SK-N-MC (cell line): ENCODE measurements at regions not wholly inside any gene's neighbourhood (a gene's known extent, or its start where the extent isn't known, plus 50 kb on each side); places are given as distances from the start of the nearest gene placed in this dataset.

Experiments used
- EZH2 ChIP-seq: fragments of 200-600 bp; sonication (generic); IDR thresholded peaks from one replicate; pipeline ENCODE4 v1.6.1; 2017; ENCODE audit warnings: antibody characterized with exemption
- FOXP2 ChIP-seq: optimal IDR thresholded peaks from 2 replicates; pipeline ENCODE3; 2011; ENCODE audit warnings: mild to moderate bottlenecking, moderate library complexity; ENCODE audit not compliant: insufficient read depth; ENCODE audit errors: extremely low read length, control extremely low read depth
- POLR2AphosphoS5 ChIP-seq: IDR thresholded peaks from 2 replicates; pipeline ENCODE4 v1.6.1; 2012; ENCODE audit warnings: mild to moderate bottlenecking, low read depth, low read length, borderline replicate concordance

GRCh38 chr16:27685807-27686206, 135.9 kb downstream of the KATNIP start:
- TF ChIP-seq POLR2AphosphoS5: no peak
- no peak for TF ChIP-seq EZH2
- TF ChIP-seq FOXP2: no peak
